GM12892 (cell line): ENCODE measurements at regions not wholly inside any gene's neighbourhood (a gene's known extent, or its start where the extent isn't known, plus 50 kb on each side); places are given as distances from the start of the nearest gene placed in this dataset.

Source experiments
- POLR2A ChIP-seq: IDR thresholded peaks from 2 replicates; pipeline ENCODE4 v1.6.1; 2011; ENCODE audit warnings: low read depth, low read length, control low read depth
- POLR2AphosphoS5 ChIP-seq: IDR thresholded peaks from 2 replicates; pipeline ENCODE4 v1.6.1; 2011; ENCODE audit warnings: low read depth, low read length, control low read depth

DNA sequence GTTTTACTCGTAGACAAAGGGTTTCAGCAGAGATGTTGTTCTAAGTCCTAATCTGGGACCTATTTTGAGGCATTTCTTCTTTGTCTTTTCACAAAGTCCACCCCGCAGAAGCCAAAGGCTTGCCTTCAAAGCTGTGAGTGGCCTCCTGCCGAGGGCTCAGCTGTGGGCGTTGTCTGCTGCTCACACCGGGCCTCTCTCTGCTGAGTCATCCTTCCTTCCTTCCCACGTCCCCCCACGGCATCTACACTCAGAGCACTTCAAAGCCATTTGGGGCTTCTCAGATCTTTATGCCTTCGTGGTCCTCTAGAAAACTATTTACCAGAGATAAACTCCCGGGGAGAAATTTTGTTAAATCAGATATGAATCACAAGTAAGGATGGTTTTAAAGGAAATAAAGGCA is 115.9 kb upstream of the TMPO start:
- TF ChIP-seq POLR2A, result no peak
- TF ChIP-seq POLR2AphosphoS5, result no peak
